H1 (cell line): ENCODE measurements at regions not wholly inside any gene's neighbourhood (a gene's known extent, or its start where the extent isn't known, plus 50 kb on each side); places are given as distances from the start of the nearest gene placed in this dataset.

Source experiments
- CTCF ChIA-PET: fragments of 300-600 bp; sonication (Branson Sonifier 250); formaldehyde crosslinking; loops from one replicate; lab custom pipeline; 2021; ENCODE audit not compliant: partially characterized antibody; lab: Charles Lee
- POLR2A ChIA-PET: fragments of 300-600 bp; sonication (Branson Sonifier 250); formaldehyde crosslinking; loops from one replicate; lab custom pipeline; 2021; ENCODE audit warnings: inconsistent platforms; ENCODE audit not compliant: partially characterized antibody; lab: Charles Lee
- DNase-seq, 2 experiments: peaks; one replicate each; pipeline versions ENCODE4 v3.0.0 to v3.0.0-alpha.2; 2010 to 2022; ENCODE audit warnings: low spot score in 2 of 2, low read depth in 1 of 2, mixed read lengths in 1 of 2
- FAIRE-seq: peaks from 2 replicates; lab custom pipeline; 2011; peaks lifted over from hg19 to GRCh38; lab: Jason Lieb, UNC
- H2AFZ ChIP-seq: 2 replicates; pipeline ENCODE4 v1.8.1; 2012; ENCODE audit warnings: low read length, inconsistent platforms
- H2AK5ac ChIP-seq: 2 replicates; pipeline ENCODE4 v1.6.1; 2013; ENCODE audit warnings: low read depth, low read length
- H2BK120ac ChIP-seq: replicated peaks from 2 replicates; pipeline ENCODE3; 2013; ENCODE audit warnings: low read depth, low read length, inconsistent platforms
- H2BK12ac ChIP-seq: 2 replicates; pipeline ENCODE4 v1.6.1; 2013; ENCODE audit warnings: low read depth, low read length
- H2BK15ac ChIP-seq: 2 replicates; pipeline ENCODE4 v1.6.1; 2013; ENCODE audit warnings: low read length
- H2BK20ac ChIP-seq: 2 replicates; pipeline ENCODE4 v1.6.1; 2013; ENCODE audit warnings: low read length
- H2BK5ac ChIP-seq: 2 replicates; pipeline ENCODE4 v1.6.1; 2013; ENCODE audit warnings: low read depth, low read length
- H3K14ac ChIP-seq: 2 replicates; pipeline ENCODE4 v1.6.1; 2013; ENCODE audit warnings: inconsistent platforms; ENCODE audit not compliant: insufficient read length
- H3K18ac ChIP-seq: 2 replicates; pipeline ENCODE4 v1.6.1; 2013; ENCODE audit warnings: low read length; ENCODE audit errors: extremely low read depth
- H3K23ac ChIP-seq: 2 replicates; pipeline ENCODE4 v1.6.1; 2013; ENCODE audit warnings: inconsistent platforms; ENCODE audit not compliant: insufficient read length
- H3K23me2 ChIP-seq: 2 replicates; pipeline ENCODE4 v1.6.1; 2013; ENCODE audit warnings: low read depth, low read length
- H3K27ac ChIP-seq: 2 replicates; pipeline ENCODE4 v1.6.1; 2011; ENCODE audit warnings: low read depth, low read length, inconsistent platforms
- H3K27me3 ChIP-seq, 4 experiments: replicated peaks in 1 of 4; 1 replicate in 1 of 4; 2 replicates in 3 of 4; pipeline versions ENCODE4 v1.6.1 to v1.8.1; 2011 to 2013; ENCODE audit warnings: low read length in 3 of 4, mild to moderate bottlenecking in 3 of 4, inconsistent platforms in 2 of 4, mixed read lengths in 2 of 4, moderate library complexity in 1 of 4; ENCODE audit not compliant: control insufficient read depth in 3 of 4, insufficient read depth in 3 of 4; ENCODE audit errors: extremely low read depth in 1 of 4
- H3K36me3 ChIP-seq, 4 experiments: 2 replicates each; pipeline versions ENCODE4 v1.6.1 to v1.8.1; 2011 to 2013; ENCODE audit warnings: mild to moderate bottlenecking in 4 of 4, low read length in 3 of 4, moderate library complexity in 2 of 4, control low read depth in 1 of 4, inconsistent platforms in 1 of 4; ENCODE audit not compliant: insufficient read depth in 4 of 4, control insufficient read depth in 2 of 4
- H3K4ac ChIP-seq: replicated peaks from 2 replicates; pipeline ENCODE3; 2013; ENCODE audit warnings: low read length, low read depth, mixed read lengths, inconsistent platforms; ENCODE audit not compliant: insufficient read length
- H3K4me1 ChIP-seq, 4 experiments: replicated peaks in 1 of 4; 1 replicate in 1 of 4; 2 replicates in 3 of 4; pipeline versions ENCODE4 v1.6.1 to v1.8.1; 2011 to 2013; ENCODE audit warnings: low read length in 3 of 4, inconsistent platforms in 2 of 4, mixed read lengths in 1 of 4; ENCODE audit not compliant: insufficient read depth in 4 of 4, control insufficient read depth in 3 of 4
- H3K4me2 ChIP-seq, 2 experiments: 2 replicates each; pipeline versions ENCODE4 v1.6.1 to v1.8.1; 2011 to 2013; ENCODE audit warnings: low read depth in 2 of 2, low read length in 2 of 2, control low read depth in 1 of 2, inconsistent platforms in 1 of 2, mild to moderate bottlenecking in 1 of 2; ENCODE audit not compliant: insufficient read depth in 1 of 2
- H3K4me3 ChIP-seq, 4 experiments: fragments of 200-600, 300-600 bp in 1 of 4; sonication (generic), shearing (Covaris generic), sonication (Bioruptor Twin) in 1 of 4; 2 replicates each; pipeline versions ENCODE4 v1.5.1 to v1.8.1; 2011 to 2016; ENCODE audit warnings: low read length in 4 of 4, low read depth in 3 of 4, control low read depth in 2 of 4, inconsistent platforms in 2 of 4, mild to moderate bottlenecking in 2 of 4, mixed read lengths in 1 of 4, moderate library complexity in 1 of 4; ENCODE audit not compliant: insufficient read depth in 2 of 4; ENCODE audit errors: extremely low read depth in 1 of 4
- H3K56ac ChIP-seq: replicated peaks from 2 replicates; pipeline ENCODE3; 2013; ENCODE audit warnings: low read depth, mild to moderate bottlenecking, mixed read lengths, low read length, inconsistent platforms; ENCODE audit not compliant: insufficient read length
- H3K79me1 ChIP-seq: 2 replicates; pipeline ENCODE4 v1.6.1; 2013; ENCODE audit warnings: low read depth, low read length, control low read depth
- H3K79me2 ChIP-seq, 2 experiments: 2 replicates each; pipeline versions ENCODE4 v1.6.1 to v1.8.1; 2012 to 2013; ENCODE audit warnings: low read length in 2 of 2, mild to moderate bottlenecking in 2 of 2, inconsistent platforms in 1 of 2; ENCODE audit not compliant: insufficient read depth in 2 of 2, control insufficient read depth in 1 of 2
- H3K9ac ChIP-seq, 4 experiments: replicated peaks in 1 of 4; 1 replicate in 1 of 4; 2 replicates in 3 of 4; pipeline versions ENCODE4 v1.6.1 to v1.8.1; 2011 to 2013; ENCODE audit warnings: low read depth in 3 of 4, low read length in 3 of 4, control low read depth in 2 of 4, mild to moderate bottlenecking in 2 of 4, moderate library complexity in 2 of 4, inconsistent platforms in 1 of 4; ENCODE audit errors: extremely low read depth in 1 of 4
- H3K9me3 ChIP-seq, 2 experiments: 2 replicates each; pipeline versions ENCODE4 v1.6.1 to v1.8.1; 2012 to 2013; ENCODE audit warnings: mild to moderate bottlenecking in 2 of 2, moderate library complexity in 2 of 2, control low read depth in 1 of 2, inconsistent platforms in 1 of 2, low read depth in 1 of 2, low read length in 1 of 2, mixed read lengths in 1 of 2; ENCODE audit not compliant: insufficient read depth in 2 of 2
- H4K20me1 ChIP-seq, 2 experiments: replicated peaks in 1 of 2; 2 replicates each; pipeline versions ENCODE3 to v1.8.1; 2011 to 2013; ENCODE audit warnings: inconsistent platforms in 2 of 2, low read length in 2 of 2, mild to moderate bottlenecking in 1 of 2; ENCODE audit not compliant: insufficient read depth in 2 of 2, control insufficient read depth in 1 of 2
- H4K5ac ChIP-seq: 2 replicates; pipeline ENCODE4 v1.6.1; 2013; ENCODE audit warnings: low read length, low read depth, mixed read lengths, inconsistent platforms; ENCODE audit not compliant: insufficient read length
- H4K8ac ChIP-seq: 2 replicates; pipeline ENCODE4 v1.8.0; 2013; ENCODE audit warnings: mild to moderate bottlenecking, moderate library complexity, low read length, inconsistent platforms; ENCODE audit not compliant: insufficient read depth; ENCODE audit errors: extremely low read depth
- H4K91ac ChIP-seq: replicated peaks from 2 replicates; pipeline ENCODE3; 2013; ENCODE audit warnings: low read length, mixed read lengths, inconsistent platforms; ENCODE audit not compliant: insufficient read length
- BCL11A ChIP-seq, 2 experiments: IDR thresholded peaks; one replicate each; pipeline ENCODE4 v1.6.1; 2011; ENCODE audit warnings: low read depth in 2 of 2, low read length in 2 of 2, mild to moderate bottlenecking in 2 of 2
- CEBPB ChIP-seq: IDR thresholded peaks from 2 replicates; pipeline ENCODE4 v1.6.1; 2012; ENCODE audit warnings: low read depth, low read length
- EGR1 ChIP-seq: IDR thresholded peaks from 2 replicates; pipeline ENCODE4 v1.6.1; 2011; ENCODE audit warnings: low read depth, low read length, borderline replicate concordance
- EP300 ChIP-seq, 2 experiments: IDR thresholded peaks; 1 replicate in 1 of 2; 2 replicates in 1 of 2; pipeline ENCODE4 v1.6.1; 2011 to 2012; ENCODE audit warnings: low read depth in 2 of 2, low read length in 2 of 2, mild to moderate bottlenecking in 2 of 2, borderline replicate concordance in 1 of 2, inconsistent platforms in 1 of 2, moderate library complexity in 1 of 2
- HDAC2 ChIP-seq, 2 experiments: fragments of 300-600 bp in 1 of 2; sonication (generic) in 1 of 2; IDR thresholded peaks; 2 replicates each; pipeline ENCODE4 v1.6.1; 2011 to 2012; ENCODE audit warnings: low read depth in 2 of 2, low read length in 2 of 2, mild to moderate bottlenecking in 2 of 2, moderate library complexity in 2 of 2, borderline replicate concordance in 1 of 2, inconsistent platforms in 1 of 2
- PHF8 ChIP-seq: fragments of 200-600 bp; sonication (generic); conservative IDR thresholded peaks from 2 replicates; pipeline ENCODE4 v1.7.1; 2012; ENCODE audit warnings: low read depth, mild to moderate bottlenecking, inconsistent platforms, low read length, moderate library complexity
- POLR2A ChIP-seq, 2 experiments: IDR thresholded peaks; 1 replicate in 1 of 2; 2 replicates in 1 of 2; pipeline ENCODE4 v1.6.1; 2011; ENCODE audit warnings: low read depth in 2 of 2, low read length in 2 of 2, mild to moderate bottlenecking in 2 of 2; ENCODE audit errors: control extremely low read depth in 1 of 2
- RAD21 ChIP-seq, 2 experiments: IDR thresholded peaks in 1 of 2; conservative IDR thresholded peaks in 1 of 2; 2 replicates each; pipeline ENCODE4 v1.6.1; 2011; ENCODE audit warnings: low read depth in 2 of 2, low read length in 2 of 2, improper control_type of control experiment in 1 of 2, inconsistent platforms in 1 of 2, mild to moderate bottlenecking in 1 of 2, moderate library complexity in 1 of 2
- ZNF274 ChIP-seq: IDR thresholded peaks from 2 replicates; pipeline ENCODE4 v1.7.0; 2012; ENCODE audit warnings: low read length, borderline replicate concordance; ENCODE audit errors: extremely low read depth
- TF ChIP-seq, protein P1 (sequence below): IDR thresholded peaks from 2 replicates; pipeline ENCODE4 v1.6.1; 2012; ENCODE audit warnings: inconsistent platforms
- TF ChIP-seq, protein P2 (sequence below), 3 experiments: IDR thresholded peaks; 1 replicate in 2 of 3; 2 replicates in 1 of 3; pipeline versions ENCODE4 v1.5.1 to v1.6.1; 2011; ENCODE audit warnings: low read length in 3 of 3, mild to moderate bottlenecking in 3 of 3, inconsistent platforms in 2 of 3, low read depth in 1 of 3, moderate library complexity in 1 of 3; ENCODE audit not compliant: insufficient read depth in 1 of 3; ENCODE audit errors: control extremely low read depth in 1 of 3

DNA sequence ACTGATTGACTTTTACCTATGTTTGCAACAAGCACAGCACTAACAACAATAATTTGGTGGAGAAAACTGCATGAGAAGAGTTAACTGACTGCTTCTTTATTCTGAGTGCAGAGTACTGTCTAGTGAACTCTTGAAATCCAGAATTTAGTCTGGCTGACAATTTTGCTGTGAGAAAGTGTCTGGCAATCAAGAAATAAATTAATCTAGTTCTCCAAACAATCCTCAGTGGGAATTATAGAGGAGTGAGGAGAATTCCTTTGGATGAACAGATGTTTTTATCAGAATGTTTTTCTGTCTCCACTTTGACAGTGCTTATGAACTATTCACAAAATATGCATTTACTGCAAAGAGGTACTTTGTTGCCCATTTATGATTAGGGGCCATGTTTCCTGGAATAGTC is 694.9 kb upstream of the LRRN3 start:
- Histone ChIP-seq H3K9ac (no peak overlapping the region), H3K79me1 (no peaks in the 10 kb centered on the region), H2BK20ac (no peak overlapping the region), H3K4ac (no peak overlapping the region), H3K4me2 (no peak overlapping the region), H3K23ac (no peak overlapping the region), H4K20me1 (no peaks in the 10 kb centered on the region), H3K27me3 (no peaks in the 10 kb centered on the region), H4K5ac (no peak overlapping the region), H3K56ac (no peak overlapping the region), H2AFZ (no peak overlapping the region), H2BK15ac (no peak overlapping the region), H3K36me3 (no peaks in the 10 kb centered on the region), H3K4me3 (no peak overlapping the region), H3K18ac (no peak overlapping the region), H2BK5ac (no peak overlapping the region), H2BK120ac (no peak overlapping the region), H3K79me2 (no peaks in the 10 kb centered on the region), H3K27ac (no peak overlapping the region), H3K4me1 (no peaks in the 10 kb centered on the region), H3K23me2 (no peaks in the 10 kb centered on the region), H4K8ac (no peak overlapping the region), H2BK12ac (no peak overlapping the region), H3K9me3 (no peaks in the 10 kb centered on the region), H4K91ac (no peak overlapping the region), H3K14ac (no peak overlapping the region), H2AK5ac (no peak overlapping the region)
- ChIA-PET POLR2A (no interaction called here), CTCF (interaction anchor here (1.1 kb wide), 1 partner anchor 205 kb away, joined by 3 read pairs; no protein-coding TSS in a partner anchor)
- DNase-seq (no peak), FAIRE-seq (no peak)
- TF ChIP-seq EGR1: no peak
- no peak for TF ChIP-seq RAD21 (IDR thresholded peaks at IDR 0.05 in 1 of 2, conservative IDR thresholded peaks at IDR 0.05 in 1 of 2; ENCODE audit: low read depth in 2 of 2, low read length in 2 of 2)
- no peak for TF ChIP-seq ZNF274
- no peak for TF ChIP-seq HDAC2 (IDR thresholded peaks at IDR 0.05; ENCODE audit: borderline replicate concordance in 1 of 2, low read depth in 2 of 2, low read length in 2 of 2)
- TF ChIP-seq EP300 (IDR thresholded peaks at IDR 0.05; ENCODE audit: borderline replicate concordance in 1 of 2, low read depth in 2 of 2, low read length in 2 of 2): no peak
- TF ChIP-seq, protein P1, sequence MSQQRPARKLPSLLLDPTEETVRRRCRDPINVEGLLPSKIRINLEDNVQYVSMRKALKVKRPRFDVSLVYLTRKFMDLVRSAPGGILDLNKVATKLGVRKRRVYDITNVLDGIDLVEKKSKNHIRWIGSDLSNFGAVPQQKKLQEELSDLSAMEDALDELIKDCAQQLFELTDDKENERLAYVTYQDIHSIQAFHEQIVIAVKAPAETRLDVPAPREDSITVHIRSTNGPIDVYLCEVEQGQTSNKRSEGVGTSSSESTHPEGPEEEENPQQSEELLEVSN: no peak
- TF ChIP-seq, protein P2, sequence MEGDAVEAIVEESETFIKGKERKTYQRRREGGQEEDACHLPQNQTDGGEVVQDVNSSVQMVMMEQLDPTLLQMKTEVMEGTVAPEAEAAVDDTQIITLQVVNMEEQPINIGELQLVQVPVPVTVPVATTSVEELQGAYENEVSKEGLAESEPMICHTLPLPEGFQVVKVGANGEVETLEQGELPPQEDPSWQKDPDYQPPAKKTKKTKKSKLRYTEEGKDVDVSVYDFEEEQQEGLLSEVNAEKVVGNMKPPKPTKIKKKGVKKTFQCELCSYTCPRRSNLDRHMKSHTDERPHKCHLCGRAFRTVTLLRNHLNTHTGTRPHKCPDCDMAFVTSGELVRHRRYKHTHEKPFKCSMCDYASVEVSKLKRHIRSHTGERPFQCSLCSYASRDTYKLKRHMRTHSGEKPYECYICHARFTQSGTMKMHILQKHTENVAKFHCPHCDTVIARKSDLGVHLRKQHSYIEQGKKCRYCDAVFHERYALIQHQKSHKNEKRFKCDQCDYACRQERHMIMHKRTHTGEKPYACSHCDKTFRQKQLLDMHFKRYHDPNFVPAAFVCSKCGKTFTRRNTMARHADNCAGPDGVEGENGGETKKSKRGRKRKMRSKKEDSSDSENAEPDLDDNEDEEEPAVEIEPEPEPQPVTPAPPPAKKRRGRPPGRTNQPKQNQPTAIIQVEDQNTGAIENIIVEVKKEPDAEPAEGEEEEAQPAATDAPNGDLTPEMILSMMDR (IDR thresholded peaks at IDR 0.05; ENCODE audit: control extremely low read depth in 1 of 3, insufficient read depth in 1 of 3, low read depth in 1 of 3, low read length in 3 of 3): no peak
- TF ChIP-seq BCL11A (IDR thresholded peaks at IDR 0.05; ENCODE audit: low read depth in 2 of 2, low read length in 2 of 2): no peak
- no peak for TF ChIP-seq CEBPB
- no peak for TF ChIP-seq POLR2A (IDR thresholded peaks at IDR 0.05; ENCODE audit: control extremely low read depth in 1 of 2, low read depth in 2 of 2, low read length in 2 of 2)
- no peak for TF ChIP-seq PHF8
